Thyroid gland (tissue), 4 donors: ENCODE measurements at regions not wholly inside any gene's neighbourhood (a gene's known extent, or its start where the extent isn't known, plus 50 kb on each side); places are given as distances from the start of the nearest gene placed in this dataset.

Experiments used
- DNase-seq, 2 donors: peaks; one replicate each; pipeline ENCODE4 v3.0.0-alpha.2; 2019
- H3K27ac ChIP-seq, 3 donors: fragments of 200-600 bp; sonication (generic); 1 replicate in 2 of 3; 2 replicates in 1 of 3; pipeline ENCODE4 v1.5.1; 2016 to 2019; ENCODE audit warnings: mild to moderate bottlenecking in 1 of 3, moderate library complexity in 1 of 3
- H3K27me3 ChIP-seq: fragments of 200-600 bp; sonication (generic); one replicate; pipeline ENCODE4 v1.5.1; 2019
- H3K36me3 ChIP-seq, 2 donors: fragments of 200-600 bp; sonication (generic); one replicate each; pipeline ENCODE4 v1.5.1; 2016 to 2019
- H3K4me1 ChIP-seq, 2 donors: fragments of 200-600 bp; sonication (generic); one replicate each; pipeline ENCODE4 v1.5.1; 2017 to 2019
- H3K4me3 ChIP-seq, 3 donors: fragments of 200-600 bp; sonication (generic); replicated peaks in 1 of 3; 1 replicate in 2 of 3; 2 replicates in 1 of 3; pipeline ENCODE4 v1.5.1; 2016; ENCODE audit warnings: mild to moderate bottlenecking in 1 of 3
- H3K9me3 ChIP-seq: fragments of 200-600 bp; sonication (generic); one replicate; pipeline ENCODE4 v1.5.1; 2017
- CTCF ChIP-seq, 6 experiments: fragments of 200-600 bp in 3 of 6; fragments of 450-650 bp in 3 of 6; sonication (generic) in 3 of 6; IDR thresholded peaks; one replicate each; pipeline ENCODE4 v1.5.1; 2016 to 2019; ENCODE audit warnings: antibody characterized with exemption in 6 of 6, mild to moderate bottlenecking in 2 of 6, inconsistent platforms in 1 of 6, moderate library complexity in 1 of 6
- POLR2A ChIP-seq, 2 donors: fragments of 450-650 bp; IDR thresholded peaks; one replicate each; pipeline ENCODE4 v1.6.1; 2017; ENCODE audit warnings: antibody characterized with exemption in 2 of 2, mild to moderate bottlenecking in 2 of 2, moderate library complexity in 1 of 2
- WGBS, 2 donors: methylation state at CpG; one replicate each; pipeline ENCODE4 v1.1.5; 2017; 5-methylcytosine and 5-hydroxymethylcytosine counted together
- intact Hi-C: fragments of 100-400 bp; cut with DNase I; formaldehyde crosslinking; loops from one replicate; pipeline ENCODE4 v1.15.1; 2023

- DNase-seq = no peak
- Histone ChIP-seq H3K9me3 (no peaks in the 10 kb centered on the region), H3K27ac (no peak overlapping the region), H3K36me3 (no peaks in the 10 kb centered on the region), H3K27me3 (no peaks in the 10 kb centered on the region), H3K4me1 (no peaks in the 10 kb centered on the region), H3K4me3 (no peak overlapping the region)
- no peak for TF ChIP-seq CTCF (IDR thresholded peaks at IDR 0.05)
- TF ChIP-seq POLR2A (IDR thresholded peaks at IDR 0.05) = no peak
- WGBS, 2 donors = 71 to 78% methylated on average over 2 of the region's 2 CpGs
- intact Hi-C loops = no loop called here
Observed at GRCh38 chr17:71395901-71396300, 724.9 kb upstream of the SOX9 start.

- Histone ChIP-seq H3K27ac (no peak overlapping the region), H3K4me3 (no peak overlapping the region), H3K4me1 (no peaks in the 10 kb centered on the region), H3K9me3 (no peaks in the 10 kb centered on the region), H3K36me3 (no peaks in the 10 kb centered on the region), H3K27me3 (no peaks in the 10 kb centered on the region)
- intact Hi-C loops = no loop called here
- TF ChIP-seq CTCF (IDR thresholded peaks at IDR 0.05) (no peak), POLR2A (IDR thresholded peaks at IDR 0.05) (no peak)
- WGBS, 2 donors = 88 to 92% methylated on average over 3 of the region's 3 CpGs
- DNase-seq = no peak
Observed at GRCh38 chr17:71396711-71397110, 724.1 kb upstream of the SOX9 start.

GRCh38 chr17:71398025-71398424, 722.8 kb upstream of the SOX9 start:
- Histone ChIP-seq H3K4me1 (no peaks in the 10 kb centered on the region), H3K27ac (no peak overlapping the region), H3K27me3 (no peaks in the 10 kb centered on the region), H3K4me3 (no peak overlapping the region), H3K9me3 (no peaks in the 10 kb centered on the region), H3K36me3 (no peaks in the 10 kb centered on the region)
- no peak for TF ChIP-seq CTCF (IDR thresholded peaks at IDR 0.05)
- 81 to 86% methylated on average over 2 of the region's 2 CpGs for WGBS, 2 donors
- no peak for DNase-seq
- intact Hi-C loops = no loop called here

- Histone ChIP-seq H3K4me3 (no peak overlapping the region), H3K9me3 (no peaks in the 10 kb centered on the region), H3K27ac (no peak overlapping the region), H3K27me3 (no peaks in the 10 kb centered on the region), H3K36me3 (no peaks in the 10 kb centered on the region), H3K4me1 (no peaks in the 10 kb centered on the region)
- WGBS, 2 donors = 44 to 48% methylated on average over 4 of the region's 4 CpGs
- intact Hi-C loops = no loop called here
- DNase-seq = no peak
- TF ChIP-seq CTCF (IDR thresholded peaks at IDR 0.05) = no peak
- TF ChIP-seq POLR2A (IDR thresholded peaks at IDR 0.05) = no peak
Observed at GRCh38 chr17:71398800-71399219, 722.0 kb upstream of the SOX9 start.

GRCh38 chr17:71399221-71399620, 721.6 kb upstream of the SOX9 start:
- H3K27ac ChIP-seq = no peak overlapping the region
- no peaks in the 10 kb centered on the region for H3K27me3 ChIP-seq
- DNase-seq = no peak
- 37 to 38% methylated on average over 3 of the region's 3 CpGs for WGBS, 2 donors
- H3K36me3 ChIP-seq = no peaks in the 10 kb centered on the region
- intact Hi-C loops = no loop called here
- TF ChIP-seq CTCF (IDR thresholded peaks at IDR 0.05) = no peak
- TF ChIP-seq POLR2A (IDR thresholded peaks at IDR 0.05) = no peak
- H3K4me3 ChIP-seq = no peak overlapping the region
- H3K9me3 ChIP-seq = no peaks in the 10 kb centered on the region
- H3K4me1 ChIP-seq = no peaks in the 10 kb centered on the region
